Neural cell (in vitro differentiated cells): ENCODE measurements at regions not wholly inside any gene's neighbourhood (a gene's known extent, or its start where the extent isn't known, plus 50 kb on each side); places are given as distances from the start of the nearest gene placed in this dataset.
"Not testable (repeated sequence)": the region's sequence is repeated elsewhere in the genome, so short reads cannot be mapped to it uniquely, and the experiment has no call there.

Experiments
- H2AFZ ChIP-seq: fragments of 200-600, 300-800 bp; sonication (generic), shearing (Covaris generic); 2 replicates; pipeline ENCODE4 v1.6.0; 2014; ENCODE audit warnings: low read depth, mild to moderate bottlenecking, antibody characterized with exemption, low read length, moderate library complexity
- H3F3A ChIP-seq: fragments of 200-600 bp; shearing (Covaris generic); 2 replicates; pipeline ENCODE4 v1.6.1; 2016; ENCODE audit warnings: mild to moderate bottlenecking, moderate library complexity, mixed read lengths, antibody characterized with exemption, low read length; ENCODE audit not compliant: insufficient read depth, poor library complexity, severe bottlenecking
- H3K27ac ChIP-seq: fragments of 200-600, 300-800 bp; sonication (generic), shearing (Covaris generic); 2 replicates; pipeline ENCODE4 v1.5.1; 2014; ENCODE audit warnings: mild to moderate bottlenecking, low read length, moderate library complexity
- H3K27me3 ChIP-seq: fragments of 300-800, 200-600 bp; sonication (generic), shearing (Covaris generic); 2 replicates; pipeline ENCODE4 v1.6.0; 2014; ENCODE audit warnings: mild to moderate bottlenecking, low read depth, low read length, moderate library complexity; ENCODE audit not compliant: insufficient read depth
- H3K36me3 ChIP-seq: fragments of 300-800, 200-600 bp; sonication (generic), shearing (Covaris generic); 2 replicates; pipeline ENCODE4 v1.5.1; 2014; ENCODE audit warnings: mild to moderate bottlenecking, antibody characterized with exemption, low read length, moderate library complexity; ENCODE audit not compliant: insufficient read depth
- H3K4me2 ChIP-seq: fragments of 300-800, 200-600 bp; sonication (generic), shearing (Covaris generic); 2 replicates; pipeline ENCODE4 v1.6.0; 2014; ENCODE audit warnings: mild to moderate bottlenecking, low read length
- H3K4me3 ChIP-seq: fragments of 300-800, 200-600 bp; sonication (generic), shearing (Covaris generic); 2 replicates; pipeline ENCODE4 v1.5.1; 2014; ENCODE audit warnings: mild to moderate bottlenecking, low read length, moderate library complexity
- H3K79me2 ChIP-seq: fragments of 200-600 bp; shearing (Covaris generic); replicated peaks from 2 replicates; pipeline ENCODE4 v1.6.0; 2014; ENCODE audit warnings: mild to moderate bottlenecking, low read length, moderate library complexity; ENCODE audit not compliant: insufficient read depth
- H3K9ac ChIP-seq: fragments of 300-800, 200-600 bp; sonication (generic), shearing (Covaris generic); 2 replicates; pipeline ENCODE4 v1.6.1; 2016; ENCODE audit warnings: mild to moderate bottlenecking, low read length, mixed read lengths
- H3K9me2 ChIP-seq: fragments of 200-600 bp; shearing (Covaris generic); 2 replicates; pipeline ENCODE4 v1.6.1; 2016; ENCODE audit warnings: mild to moderate bottlenecking, low read length, mixed read lengths; ENCODE audit not compliant: insufficient read depth
- H3K9me3 ChIP-seq: fragments of 200-600, 300-800 bp; sonication (generic), shearing (Covaris generic); 2 replicates; pipeline ENCODE4 v1.6.1; 2016; ENCODE audit warnings: mild to moderate bottlenecking, mixed run types, low read length, moderate library complexity, mixed read lengths
- H4K20me1 ChIP-seq: fragments of 200-600 bp; shearing (Covaris generic); 2 replicates; pipeline ENCODE4 v1.6.1; 2016; ENCODE audit warnings: mild to moderate bottlenecking, mixed run types; ENCODE audit not compliant: insufficient read depth
- EP300 ChIP-seq: fragments of 450-650 bp; conservative IDR thresholded peaks from 2 replicates; pipeline ENCODE4 v1.6.1; 2014; ENCODE audit warnings: antibody characterized with exemption, mild to moderate bottlenecking, moderate library complexity; ENCODE audit not compliant: poor library complexity, severe bottlenecking
- EZH2 ChIP-seq: fragments of 200-600, 300-800 bp; shearing (Covaris generic), sonication (generic); IDR thresholded peaks from 2 replicates; pipeline ENCODE4 v1.6.1; 2014; ENCODE audit warnings: antibody characterized with exemption, low read length, borderline replicate concordance, mild to moderate bottlenecking; ENCODE audit not compliant: insufficient read depth, poor library complexity, severe bottlenecking
- MXI1 ChIP-seq: fragments of 450-650 bp; conservative IDR thresholded peaks from 2 replicates; pipeline ENCODE4 v1.6.1; 2014; ENCODE audit warnings: antibody characterized with exemption, mild to moderate bottlenecking; ENCODE audit not compliant: poor library complexity, severe bottlenecking
- POLR2AphosphoS5 ChIP-seq: IDR thresholded peaks from 2 replicates; pipeline ENCODE4 v1.6.1; 2012
- RAD21 ChIP-seq: fragments of 450-650 bp; conservative IDR thresholded peaks from 2 replicates; pipeline ENCODE4 v1.6.1; 2014; ENCODE audit warnings: antibody characterized with exemption, mild to moderate bottlenecking, moderate library complexity
- REST ChIP-seq: IDR thresholded peaks from 2 replicates; pipeline ENCODE4 v1.6.1; 2012; ENCODE audit warnings: borderline replicate concordance
- SMC3 ChIP-seq: fragments of 450-650 bp; conservative IDR thresholded peaks from 2 replicates; pipeline ENCODE4 v1.6.1; 2014; ENCODE audit warnings: antibody characterized with exemption, mild to moderate bottlenecking, moderate library complexity; ENCODE audit not compliant: poor library complexity
- TAF1 ChIP-seq: IDR thresholded peaks from 2 replicates; pipeline ENCODE4 v1.6.1; 2012; ENCODE audit warnings: low read depth
- TF ChIP-seq, protein P1 (sequence below): fragments of 450-650 bp; IDR thresholded peaks from 2 replicates; pipeline ENCODE4 v1.5.1; 2014; ENCODE audit warnings: antibody characterized with exemption, mild to moderate bottlenecking, moderate library complexity; ENCODE audit not compliant: poor library complexity, severe bottlenecking

DNA sequence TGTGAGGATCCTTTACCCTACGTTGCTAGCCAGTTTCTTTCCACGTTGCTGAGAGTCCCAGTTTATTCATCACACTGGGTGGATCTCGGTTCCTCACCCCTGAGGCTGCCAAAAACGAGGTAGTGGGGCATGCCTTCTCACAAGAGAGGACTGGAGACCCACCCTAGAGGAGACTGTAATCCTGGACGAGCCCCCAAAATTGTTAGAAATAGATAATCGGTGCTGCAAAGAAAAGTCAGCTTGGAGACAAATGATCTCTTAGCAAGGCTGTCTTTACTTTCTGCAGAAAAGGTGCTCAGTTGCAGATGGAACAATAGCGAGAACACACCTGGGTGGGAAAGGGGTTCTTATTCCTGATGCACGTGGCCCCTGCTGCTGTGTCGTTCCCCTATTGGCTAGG is 101.8 kb downstream of the TMEM167A start:
- TF ChIP-seq RAD21 (no peak), POLR2AphosphoS5 (no peak), REST (no peak), EZH2 (no peak), MXI1 (no peak), EP300 (no peak), SMC3 (no peak), TAF1 (no peak)
- TF ChIP-seq, protein P1, sequence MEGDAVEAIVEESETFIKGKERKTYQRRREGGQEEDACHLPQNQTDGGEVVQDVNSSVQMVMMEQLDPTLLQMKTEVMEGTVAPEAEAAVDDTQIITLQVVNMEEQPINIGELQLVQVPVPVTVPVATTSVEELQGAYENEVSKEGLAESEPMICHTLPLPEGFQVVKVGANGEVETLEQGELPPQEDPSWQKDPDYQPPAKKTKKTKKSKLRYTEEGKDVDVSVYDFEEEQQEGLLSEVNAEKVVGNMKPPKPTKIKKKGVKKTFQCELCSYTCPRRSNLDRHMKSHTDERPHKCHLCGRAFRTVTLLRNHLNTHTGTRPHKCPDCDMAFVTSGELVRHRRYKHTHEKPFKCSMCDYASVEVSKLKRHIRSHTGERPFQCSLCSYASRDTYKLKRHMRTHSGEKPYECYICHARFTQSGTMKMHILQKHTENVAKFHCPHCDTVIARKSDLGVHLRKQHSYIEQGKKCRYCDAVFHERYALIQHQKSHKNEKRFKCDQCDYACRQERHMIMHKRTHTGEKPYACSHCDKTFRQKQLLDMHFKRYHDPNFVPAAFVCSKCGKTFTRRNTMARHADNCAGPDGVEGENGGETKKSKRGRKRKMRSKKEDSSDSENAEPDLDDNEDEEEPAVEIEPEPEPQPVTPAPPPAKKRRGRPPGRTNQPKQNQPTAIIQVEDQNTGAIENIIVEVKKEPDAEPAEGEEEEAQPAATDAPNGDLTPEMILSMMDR = no peak
- H3K9ac ChIP-seq = no peak overlapping the region
- H3K4me3 ChIP-seq = no peak overlapping the region
- H3K27ac ChIP-seq = no peak overlapping the region
- H3K9me3 ChIP-seq = peaks cover 8% of the 10 kb centered on the region
- H4K20me1 ChIP-seq = no peaks in the 10 kb centered on the region
- no peaks in the 10 kb centered on the region for H3F3A ChIP-seq
- no peaks in the 10 kb centered on the region for H3K27me3 ChIP-seq
- H3K4me2 ChIP-seq = no peak overlapping the region
- no peaks in the 10 kb centered on the region for H3K9me2 ChIP-seq
- no peak overlapping the region for H2AFZ ChIP-seq
- H3K79me2 ChIP-seq = no peaks in the 10 kb centered on the region
- H3K36me3 ChIP-seq = no peaks in the 10 kb centered on the region

GRCh38 chr5:82974346-82974745 is 102.8 kb downstream of the TMEM167A start:
- H3F3A ChIP-seq, H3K27ac ChIP-seq, H3K9me3 ChIP-seq, H3K9ac ChIP-seq, H3K4me3 ChIP-seq, H3K4me2 ChIP-seq, H2AFZ ChIP-seq, H3K36me3 ChIP-seq, H3K9me2 ChIP-seq, H3K27me3 ChIP-seq, H3K79me2 ChIP-seq, H4K20me1 ChIP-seq: not testable (repeated sequence)

DNA sequence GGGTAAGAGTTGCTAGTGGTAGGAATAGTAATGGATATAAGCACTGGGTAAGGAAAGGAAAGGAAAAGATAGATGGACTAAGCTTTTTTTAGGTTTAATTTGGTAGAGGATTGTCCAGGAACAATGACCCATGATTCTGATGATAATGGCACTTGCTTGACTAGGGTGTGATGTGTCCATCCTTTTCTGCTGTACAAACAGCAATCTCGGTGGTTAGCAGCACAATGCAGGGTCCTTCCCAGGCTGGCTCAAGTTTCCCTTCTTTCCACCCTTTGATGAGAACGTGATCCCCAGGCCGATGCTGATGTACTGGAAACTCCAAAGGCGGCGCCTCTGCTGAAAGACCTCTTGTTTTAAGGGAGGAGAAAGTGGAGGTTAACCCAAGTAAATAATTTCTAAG is 105.3 kb downstream of the TMEM167A start:
- no peak overlapping the region for H3K9ac ChIP-seq
- H3K4me3 ChIP-seq = no peak overlapping the region
- H3K36me3 ChIP-seq = no peaks in the 10 kb centered on the region
- H3K27me3 ChIP-seq = no peaks in the 10 kb centered on the region
- H3K27ac ChIP-seq = no peak overlapping the region
- H3F3A ChIP-seq = no peaks in the 10 kb centered on the region
- no peaks in the 10 kb centered on the region for H4K20me1 ChIP-seq
- no peak overlapping the region for H2AFZ ChIP-seq
- no peaks in the 10 kb centered on the region for H3K79me2 ChIP-seq
- H3K9me3 ChIP-seq = peaks cover 8% of the 10 kb centered on the region
- no peak overlapping the region for H3K4me2 ChIP-seq
- H3K9me2 ChIP-seq = no peaks in the 10 kb centered on the region
- TF ChIP-seq RAD21 (no peak), POLR2AphosphoS5 (no peak), EZH2 (no peak), SMC3 (no peak), REST (no peak), TAF1 (no peak), MXI1 (no peak), EP300 (no peak)
- TF ChIP-seq, protein P1 = no peak
